NB4 (cell line): ENCODE measurements at regions not wholly inside any gene's neighbourhood (a gene's known extent, or its start where the extent isn't known, plus 50 kb on each side); places are given as distances from the start of the nearest gene placed in this dataset.

ENCODE experiments used
- POLR2A ChIP-seq: IDR thresholded peaks from 2 replicates; pipeline ENCODE4 v1.6.1; 2011; ENCODE audit warnings: mild to moderate bottlenecking; ENCODE audit not compliant: insufficient read length; ENCODE audit errors: extremely low read depth
- TF ChIP-seq, protein P1 (sequence below): IDR thresholded peaks from one replicate; pipeline ENCODE4 v1.5.1; 2012; ENCODE audit warnings: low read depth, low read length

DNA sequence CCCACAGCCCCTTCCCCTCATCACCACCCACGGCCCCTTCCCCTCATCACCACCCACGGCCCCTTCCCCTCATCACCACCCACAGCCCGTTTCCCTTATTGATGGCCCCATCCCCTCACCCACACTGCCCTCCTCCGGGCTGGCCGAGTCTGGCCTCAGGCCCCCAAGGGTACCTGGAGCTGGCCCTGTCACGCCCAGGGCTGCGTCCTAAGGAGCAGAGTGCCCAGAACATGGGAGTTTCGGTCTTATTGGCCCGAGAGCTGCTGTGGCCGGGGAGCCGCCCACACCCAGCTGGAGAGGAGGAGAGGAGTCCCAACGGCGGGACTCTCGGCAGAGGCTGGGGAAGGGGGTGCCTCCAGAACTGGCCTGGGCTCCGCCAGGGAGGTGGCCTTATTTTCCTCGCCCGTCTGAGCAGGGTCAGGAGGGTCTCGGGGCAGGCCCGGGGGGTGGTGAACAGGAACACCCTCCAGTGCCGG is 182.3 kb downstream of the KIF26A start:
- TF ChIP-seq, protein P1, sequence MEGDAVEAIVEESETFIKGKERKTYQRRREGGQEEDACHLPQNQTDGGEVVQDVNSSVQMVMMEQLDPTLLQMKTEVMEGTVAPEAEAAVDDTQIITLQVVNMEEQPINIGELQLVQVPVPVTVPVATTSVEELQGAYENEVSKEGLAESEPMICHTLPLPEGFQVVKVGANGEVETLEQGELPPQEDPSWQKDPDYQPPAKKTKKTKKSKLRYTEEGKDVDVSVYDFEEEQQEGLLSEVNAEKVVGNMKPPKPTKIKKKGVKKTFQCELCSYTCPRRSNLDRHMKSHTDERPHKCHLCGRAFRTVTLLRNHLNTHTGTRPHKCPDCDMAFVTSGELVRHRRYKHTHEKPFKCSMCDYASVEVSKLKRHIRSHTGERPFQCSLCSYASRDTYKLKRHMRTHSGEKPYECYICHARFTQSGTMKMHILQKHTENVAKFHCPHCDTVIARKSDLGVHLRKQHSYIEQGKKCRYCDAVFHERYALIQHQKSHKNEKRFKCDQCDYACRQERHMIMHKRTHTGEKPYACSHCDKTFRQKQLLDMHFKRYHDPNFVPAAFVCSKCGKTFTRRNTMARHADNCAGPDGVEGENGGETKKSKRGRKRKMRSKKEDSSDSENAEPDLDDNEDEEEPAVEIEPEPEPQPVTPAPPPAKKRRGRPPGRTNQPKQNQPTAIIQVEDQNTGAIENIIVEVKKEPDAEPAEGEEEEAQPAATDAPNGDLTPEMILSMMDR: no peak
- no peak for TF ChIP-seq POLR2A
